ENCODE measurements at regions not wholly inside any gene's neighbourhood (a gene's known extent, or its start where the extent isn't known, plus 50 kb on each side); places are given as distances from the start of the nearest gene placed in this dataset.

- Mint-ChIP-seq H3K27ac (no peak overlapping the region), H3K9me3 (peaks cover 0 to 8% of the 10 kb centered on the region in 2 donors), H3K4me3 (no peak overlapping the region), H3K27me3 (no peaks in the 10 kb centered on the region), H3K4me1 (no peaks in the 10 kb centered on the region)
- no peak for ATAC-seq
- no peak for DNase-seq
Measured at GRCh38 chr12:87136330-87136976, 880.3 kb upstream of the MGAT4C start.

- Mint-ChIP-seq H3K4me1 (no peaks in the 10 kb centered on the region), H3K27me3 (no peaks in the 10 kb centered on the region), H3K4me3 (no peak overlapping the region), H3K9me3 (peaks cover 5 to 7% of the 10 kb centered on the region in 2 donors), H3K27ac (no peak overlapping the region)
- no peak for DNase-seq
- ATAC-seq = no peak
Measured at GRCh38 chr12:87127272-87127671, 871.1 kb upstream of the MGAT4C start.

GRCh38 chr12:87121896-87122295 lies 865.7 kb upstream of the MGAT4C start:
- DNase-seq = no peak
- ATAC-seq = no peak
- H3K4me1 Mint-ChIP-seq = no peaks in the 10 kb centered on the region

DNA sequence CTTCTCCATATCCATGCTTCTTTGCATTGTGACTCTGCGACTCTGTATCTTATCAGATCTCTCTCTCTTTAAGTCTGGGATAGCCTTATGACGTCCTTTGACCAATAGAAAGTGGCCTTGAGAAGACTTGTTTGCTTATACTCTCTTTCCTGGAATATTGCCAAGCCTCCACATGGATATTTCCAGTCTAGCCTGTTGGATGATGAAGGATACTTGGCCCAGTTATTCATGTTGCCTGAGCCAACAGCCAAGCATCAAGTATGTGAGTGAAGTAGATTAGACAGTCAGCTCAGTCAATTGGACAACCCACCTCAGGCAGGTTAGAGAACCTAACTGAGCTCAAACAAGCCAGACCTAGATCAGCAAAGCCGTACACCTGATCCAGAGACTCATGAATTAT lies 864.2 kb upstream of the MGAT4C start:
- Mint-ChIP-seq H3K4me1 (no peaks in the 10 kb centered on the region), H3K9me3 (peaks cover 5 to 13% of the 10 kb centered on the region in 2 donors), H3K27me3 (no peaks in the 10 kb centered on the region), H3K27ac (no peak overlapping the region), H3K4me3 (no peak overlapping the region)
- DNase-seq (no peak), ATAC-seq (no peak)

More at GRCh38 chr12:87121896-87122295, 865.7 kb upstream of the MGAT4C start:
- Mint-ChIP-seq H3K27me3 (no peaks in the 10 kb centered on the region), H3K27ac (no peak overlapping the region), H3K9me3 (peaks cover 5 to 13% of the 10 kb centered on the region in 2 donors), H3K4me3 (no peak overlapping the region)

- H3K27me3 Mint-ChIP-seq = no peaks in the 10 kb centered on the region
- peaks cover 0 to 13% of the 10 kb centered on the region in 2 donors for H3K9me3 Mint-ChIP-seq
- no peak overlapping the region for H3K4me3 Mint-ChIP-seq
Measured at GRCh38 chr12:87119713-87120112, 863.5 kb upstream of the MGAT4C start.

DNA sequence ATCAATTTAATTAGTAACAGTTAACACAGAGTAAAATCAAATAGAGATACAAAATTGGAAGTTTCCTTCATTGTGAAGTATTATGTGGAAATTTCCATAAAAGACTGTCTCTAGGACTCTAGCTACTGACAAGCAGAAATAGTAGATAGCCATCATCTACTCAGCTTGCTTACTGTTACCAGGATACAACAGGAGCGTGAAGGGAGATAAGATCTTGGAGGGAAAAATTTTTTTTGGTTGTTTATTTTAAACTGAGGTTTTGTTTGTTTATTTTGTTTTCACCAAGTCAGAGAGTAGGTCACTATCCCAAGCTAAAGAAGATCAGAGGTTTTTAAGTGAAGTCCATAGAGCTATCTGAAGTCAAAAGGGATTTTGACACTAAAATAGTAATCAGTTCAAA lies 861.3 kb upstream of the MGAT4C start:
- peaks cover 4 to 7% of the 10 kb centered on the region in 2 donors for H3K9me3 Mint-ChIP-seq

More at GRCh38 chr12:87119713-87120112, 863.5 kb upstream of the MGAT4C start:
- DNase-seq = no peak
- H3K27ac Mint-ChIP-seq = no peak overlapping the region
- H3K4me1 Mint-ChIP-seq = no peaks in the 10 kb centered on the region
- ATAC-seq = no peak

DNA sequence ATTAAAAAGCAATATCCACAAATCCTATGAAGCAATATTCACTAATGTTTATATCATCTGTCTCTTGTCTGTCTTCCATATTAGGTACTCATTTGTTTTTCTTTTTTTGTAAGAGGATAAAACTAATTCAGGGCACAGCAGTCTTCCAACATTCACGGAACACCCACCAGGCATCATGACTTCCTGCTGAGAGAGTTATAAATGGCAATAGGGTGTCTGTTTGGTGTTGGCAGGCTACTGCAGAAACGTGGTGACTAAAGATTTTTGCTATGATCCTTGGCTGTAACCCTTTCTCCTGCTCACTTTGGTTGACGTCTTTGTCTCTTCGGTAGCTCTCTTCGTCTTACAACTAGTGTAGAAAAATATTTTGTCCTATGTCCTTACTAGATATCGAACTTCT lies 860.6 kb upstream of the MGAT4C start:
- Mint-ChIP-seq H3K27me3 (no peaks in the 10 kb centered on the region), H3K27ac (no peak overlapping the region), H3K4me3 (no peak overlapping the region), H3K9me3 (peaks cover 4 to 7% of the 10 kb centered on the region in 2 donors), H3K4me1 (no peaks in the 10 kb centered on the region)
- DNase-seq (no peak), ATAC-seq (no peak)

More for the DNA sequence above, 861.3 kb upstream of the MGAT4C start:
- Mint-ChIP-seq H3K27ac (no peak overlapping the region), H3K4me3 (no peak overlapping the region), H3K4me1 (no peaks in the 10 kb centered on the region), H3K27me3 (no peaks in the 10 kb centered on the region)
- DNase-seq = no peak
- ATAC-seq = no peak

- no peaks in the 10 kb centered on the region for H3K27me3 Mint-ChIP-seq
- DNase-seq = no peak
- H3K27ac Mint-ChIP-seq = no peak overlapping the region
- peaks cover 0 to 4% of the 10 kb centered on the region in 2 donors for H3K9me3 Mint-ChIP-seq
- no peak overlapping the region for H3K4me3 Mint-ChIP-seq
- no peaks in the 10 kb centered on the region for H3K4me1 Mint-ChIP-seq
- no peak for ATAC-seq
Measured at GRCh38 chr12:87112571-87113345, 856.6 kb upstream of the MGAT4C start.

- Mint-ChIP-seq H3K27ac (no peak overlapping the region), H3K4me3 (no peak overlapping the region), H3K9me3 (no peaks in the 10 kb centered on the region), H3K4me1 (no peaks in the 10 kb centered on the region), H3K27me3 (no peaks in the 10 kb centered on the region)
- no peak for ATAC-seq
- DNase-seq = no peak
Measured at GRCh38 chr12:87107766-87108165, 851.6 kb upstream of the MGAT4C start.

DNA sequence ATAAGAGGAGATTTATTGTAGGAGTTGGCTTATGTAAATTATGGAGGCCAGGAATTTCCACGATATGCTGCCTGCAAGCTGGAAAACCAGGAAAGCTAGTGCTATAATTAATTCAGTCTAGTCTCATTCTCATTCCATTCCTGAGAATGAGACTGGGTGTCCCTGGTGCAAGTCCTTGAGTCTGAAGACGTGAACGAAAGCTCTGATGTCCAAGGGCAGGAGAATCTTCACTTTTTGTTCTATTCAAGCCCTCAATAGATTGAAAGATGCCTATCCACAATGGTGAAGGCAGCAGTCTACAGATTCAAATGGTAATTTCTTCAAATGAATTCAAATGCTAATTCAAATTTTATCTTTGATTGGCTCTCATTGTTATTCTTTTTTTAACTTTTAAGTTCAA lies 851.1 kb upstream of the MGAT4C start:
- Mint-ChIP-seq H3K9me3 (no peaks in the 10 kb centered on the region), H3K27me3 (no peaks in the 10 kb centered on the region), H3K4me1 (no peaks in the 10 kb centered on the region), H3K27ac (no peak overlapping the region), H3K4me3 (no peak overlapping the region)
- ATAC-seq = no peak
- no peak for DNase-seq

DNA sequence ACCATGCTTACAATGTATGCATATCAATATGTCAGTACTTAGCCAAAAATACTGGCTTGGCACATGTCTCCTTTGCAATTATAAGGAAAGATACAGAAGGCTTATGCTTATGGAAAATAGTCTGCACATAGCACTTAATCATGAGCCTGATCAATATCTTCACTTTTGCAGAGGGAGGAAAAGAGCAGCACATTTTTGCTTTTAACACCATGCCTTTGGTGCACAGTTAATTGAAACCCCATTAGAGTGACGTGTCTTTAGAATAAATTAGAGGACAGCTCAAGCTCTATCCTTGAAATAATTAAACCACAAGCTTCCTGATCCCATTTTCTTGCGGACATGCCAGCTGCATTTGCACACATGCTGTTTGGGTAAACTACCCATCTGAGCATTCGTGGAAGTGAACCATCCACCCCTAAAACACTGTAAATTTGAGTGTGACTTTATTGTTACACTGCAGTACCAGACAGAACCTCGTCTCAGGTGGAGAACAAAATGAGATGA lies 839.9 kb upstream of the MGAT4C start:
- H3K4me3 Mint-ChIP-seq = no peak overlapping the region
- no peak for ATAC-seq
- peaks cover 0 to 4% of the 10 kb centered on the region in 2 donors for H3K9me3 Mint-ChIP-seq
- H3K27ac Mint-ChIP-seq = no peak overlapping the region
- DNase-seq = no peak
- H3K4me1 Mint-ChIP-seq = no peaks in the 10 kb centered on the region
- no peaks in the 10 kb centered on the region for H3K27me3 Mint-ChIP-seq

DNA sequence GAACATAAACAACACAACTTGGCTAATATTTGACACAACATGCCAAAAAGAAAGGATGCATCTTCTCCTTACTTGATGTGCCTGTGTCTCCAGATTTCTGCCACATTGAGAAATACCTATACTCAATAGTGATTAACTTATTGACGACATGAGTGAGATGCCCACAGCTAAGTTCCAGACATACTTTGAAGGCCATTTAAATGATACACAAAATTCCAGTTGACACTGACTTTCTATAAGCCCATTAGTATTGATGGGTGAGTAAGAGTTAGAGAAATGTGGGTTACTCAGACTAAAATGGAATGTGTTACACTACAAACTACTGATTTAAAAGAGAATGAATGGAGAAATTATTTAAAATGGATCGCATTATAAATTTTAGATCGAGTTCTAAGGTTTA lies 838.2 kb upstream of the MGAT4C start:
- no peak overlapping the region for H3K4me3 Mint-ChIP-seq
- H3K27me3 Mint-ChIP-seq = no peaks in the 10 kb centered on the region
- ATAC-seq = no peak
- no peaks in the 10 kb centered on the region for H3K9me3 Mint-ChIP-seq
- no peaks in the 10 kb centered on the region for H3K4me1 Mint-ChIP-seq
- no peak overlapping the region for H3K27ac Mint-ChIP-seq
- DNase-seq = no peak

- DNase-seq = no peak
- H3K4me1 Mint-ChIP-seq = no peaks in the 10 kb centered on the region
- ATAC-seq = no peak
- H3K9me3 Mint-ChIP-seq = no peaks in the 10 kb centered on the region
- no peak overlapping the region for H3K27ac Mint-ChIP-seq
- H3K4me3 Mint-ChIP-seq = no peak overlapping the region
- no peaks in the 10 kb centered on the region for H3K27me3 Mint-ChIP-seq
Measured at GRCh38 chr12:87092421-87092820, 836.2 kb upstream of the MGAT4C start.

GRCh38 chr12:87086118-87086891 lies 830.1 kb upstream of the MGAT4C start:
- DNase-seq = no peak
- Mint-ChIP-seq H3K27ac (no peak overlapping the region), H3K9me3 (peaks cover 4 to 7% of the 10 kb centered on the region in 2 donors), H3K27me3 (no peaks in the 10 kb centered on the region), H3K4me1 (no peaks in the 10 kb centered on the region), H3K4me3 (no peak overlapping the region)
- ATAC-seq = no peak

GRCh38 chr12:87085286-87085685 lies 829.1 kb upstream of the MGAT4C start:
- DNase-seq = no peak
- no peak for ATAC-seq
- H3K4me1 Mint-ChIP-seq = no peaks in the 10 kb centered on the region
- no peaks in the 10 kb centered on the region for H3K27me3 Mint-ChIP-seq
- H3K27ac Mint-ChIP-seq = no peak overlapping the region
- H3K4me3 Mint-ChIP-seq = no peak overlapping the region
- H3K9me3 Mint-ChIP-seq = peaks cover 4 to 7% of the 10 kb centered on the region in 2 donors

GRCh38 chr12:87082756-87083155 lies 826.6 kb upstream of the MGAT4C start:
- H3K4me3 Mint-ChIP-seq = no peak overlapping the region
- no peak for ATAC-seq
- no peak overlapping the region for H3K27ac Mint-ChIP-seq
- no peak for DNase-seq
- no peaks in the 10 kb centered on the region for H3K4me1 Mint-ChIP-seq
- H3K9me3 Mint-ChIP-seq = peaks cover 4 to 7% of the 10 kb centered on the region in 2 donors
- H3K27me3 Mint-ChIP-seq = no peaks in the 10 kb centered on the region
